Heart right ventricle (tissue), 16 donors: ENCODE measurements at regions not wholly inside any gene's neighbourhood (a gene's known extent, or its start where the extent isn't known, plus 50 kb on each side); places are given as distances from the start of the nearest gene placed in this dataset.

Experiments
- ATAC-seq, 8 donors: fragments of 200-7000 bp; cut with Tn5 transposase; one replicate each; pipeline ENCODE4 v1.9.1; 2020; ENCODE audit warnings: mild to moderate bottlenecking in 8 of 8, moderate library complexity in 8 of 8, moderate number of reproducible peaks in 1 of 8
- DNase-seq, 2 donors: peaks; one replicate each; pipeline ENCODE4 v3.0.0-alpha.2; 2020
- H3K27ac ChIP-seq, 10 donors: fragments of 200-600 bp; sonication (generic) in 2 of 10; one replicate each; pipeline versions ENCODE4 v1.5.0 to v1.8.0; 2020 to 2022; ENCODE audit warnings: mild to moderate bottlenecking in 3 of 10
- H3K27me3 ChIP-seq, 7 donors: fragments of 200-600 bp; one replicate each; pipeline ENCODE4 v1.8.0; 2021 to 2022; ENCODE audit warnings: mild to moderate bottlenecking in 2 of 7
- H3K36me3 ChIP-seq, 9 donors: fragments of 200-600 bp; sonication (generic) in 1 of 9; one replicate each; pipeline versions ENCODE4 v1.5.0 to v1.8.0; 2020 to 2022; ENCODE audit warnings: mild to moderate bottlenecking in 2 of 9
- H3K4me1 ChIP-seq, 9 donors: fragments of 200-600 bp; sonication (generic) in 1 of 9; one replicate each; pipeline versions ENCODE4 v1.5.0 to v1.8.0; 2020 to 2022; ENCODE audit warnings: mild to moderate bottlenecking in 4 of 9
- H3K4me3 ChIP-seq, 10 donors: fragments of 200-600 bp; sonication (generic) in 2 of 10; one replicate each; pipeline versions ENCODE4 v1.5.0 to v1.8.0; 2020 to 2022; ENCODE audit warnings: mild to moderate bottlenecking in 7 of 10, moderate library complexity in 2 of 10
- H3K9me3 ChIP-seq, 11 donors: fragments of 200-600 bp in 10 of 11; sonication (generic) in 2 of 11; one replicate each; pipeline versions ENCODE4 v1.5.0 to v1.8.0; 2013 to 2022; ENCODE audit warnings: mild to moderate bottlenecking in 2 of 11, control low read depth in 1 of 11, moderate library complexity in 1 of 11
- WGBS, 2 donors: extraction: QIAGEN DNeasy Blood & Tissue Kit; methylation state at CpG; one replicate each; pipeline ENCODE4 v1.1.7; 2013; ENCODE audit warnings: inconsistent platforms in 1 of 2; 5-methylcytosine and 5-hydroxymethylcytosine counted together
- intact Hi-C, 10 donors: fragments of 100-400 bp; cut with DNase I; formaldehyde crosslinking; loops; one replicate each; pipeline versions ENCODE4 v1.11.1 to v1.14.2; 2022
- TF ChIP-seq, protein P1 (sequence below), 9 donors: fragments of 200-600 bp; sonication (generic) in 2 of 9; IDR thresholded peaks; one replicate each; pipeline versions ENCODE4 v1.5.0 to v1.8.0; 2021 to 2022; ENCODE audit warnings: antibody characterized with exemption in 9 of 9, mild to moderate bottlenecking in 5 of 9, moderate library complexity in 1 of 9
- donor health status: Arrhythmogenic right ventricular cardiomyopathy.
- donor health status: ischemic (EF 13 %, LVEDD 7.1; RV severe dilation, severe dysfunction).
- donor health status: healthy with polysubstance abuse.
- donor health status: DM: no; HTN: yes; CAD: no.
- donor health status: DM: no; HTN: no; CAD: no.
- donor health status: ischemic (EF 25% LVEDD 6.9; RV normal size, moderate dysfunction).
- donor health status: ischemic (EF 25% LVEDD 5.7; RV mildly dilated, moderate dysfunction).
- donor health status: healthy.
- donor health status: DM: yes; HTN: yes; CAD: no.
- donor health status: Ischemic cardiomyopathy.
- donor health status: ischemic (EF 35%, LVEDD 5.7; RV mildly dilated, moderate dysfunction).
- donor health status: nonischemic (EF 11% LVEDD 7.7; RV severe dilation, severe dysfunction).
- donor health status: DM: yes; HTN: yes; CAD: no.
- donor health status: PGD.
- donor health status: ischemic (EF 29% LVEDD 5.4; RV normal size, mild dysfunction).
- donor health status: nonischemic (EF 23%, LVEDD 6.1; RV moderate dilation, normal function).

DNA sequence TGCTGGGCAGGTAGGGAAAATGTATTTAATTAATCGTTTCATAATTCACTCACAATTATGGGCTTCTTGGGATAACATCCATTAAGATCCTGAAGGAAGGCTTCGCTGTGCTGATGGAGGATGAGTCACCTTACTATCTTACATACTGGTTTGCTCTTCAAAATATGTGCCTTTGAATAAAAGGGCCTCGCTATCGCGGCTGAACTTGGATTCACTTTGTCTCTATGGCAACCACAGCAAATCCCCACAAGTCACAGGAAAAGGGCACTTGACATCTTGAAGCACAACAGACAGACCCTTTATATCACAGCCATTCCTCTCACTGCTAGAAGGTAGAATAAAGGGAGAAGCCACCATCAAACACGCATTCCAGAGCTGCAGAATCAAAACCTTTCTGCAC lies 141.3 kb upstream of the MYLIP start:
- Histone ChIP-seq H3K36me3 (no peaks in the 10 kb centered on the region), H3K27me3 (no peaks in the 10 kb centered on the region), H3K9me3 (no peaks in the 10 kb centered on the region), H3K4me1 (no peaks in the 10 kb centered on the region), H3K27ac (no peak overlapping the region), H3K4me3 (no peak overlapping the region)
- intact Hi-C loops = no loop called here
- TF ChIP-seq, protein P1, sequence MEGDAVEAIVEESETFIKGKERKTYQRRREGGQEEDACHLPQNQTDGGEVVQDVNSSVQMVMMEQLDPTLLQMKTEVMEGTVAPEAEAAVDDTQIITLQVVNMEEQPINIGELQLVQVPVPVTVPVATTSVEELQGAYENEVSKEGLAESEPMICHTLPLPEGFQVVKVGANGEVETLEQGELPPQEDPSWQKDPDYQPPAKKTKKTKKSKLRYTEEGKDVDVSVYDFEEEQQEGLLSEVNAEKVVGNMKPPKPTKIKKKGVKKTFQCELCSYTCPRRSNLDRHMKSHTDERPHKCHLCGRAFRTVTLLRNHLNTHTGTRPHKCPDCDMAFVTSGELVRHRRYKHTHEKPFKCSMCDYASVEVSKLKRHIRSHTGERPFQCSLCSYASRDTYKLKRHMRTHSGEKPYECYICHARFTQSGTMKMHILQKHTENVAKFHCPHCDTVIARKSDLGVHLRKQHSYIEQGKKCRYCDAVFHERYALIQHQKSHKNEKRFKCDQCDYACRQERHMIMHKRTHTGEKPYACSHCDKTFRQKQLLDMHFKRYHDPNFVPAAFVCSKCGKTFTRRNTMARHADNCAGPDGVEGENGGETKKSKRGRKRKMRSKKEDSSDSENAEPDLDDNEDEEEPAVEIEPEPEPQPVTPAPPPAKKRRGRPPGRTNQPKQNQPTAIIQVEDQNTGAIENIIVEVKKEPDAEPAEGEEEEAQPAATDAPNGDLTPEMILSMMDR (IDR thresholded peaks at IDR 0.05) = no peak
- ATAC-seq (no peak), DNase-seq (no peak)
- WGBS, 2 donors = 47 to 51% methylated on average over 6 of the region's 6 CpGs

DNA sequence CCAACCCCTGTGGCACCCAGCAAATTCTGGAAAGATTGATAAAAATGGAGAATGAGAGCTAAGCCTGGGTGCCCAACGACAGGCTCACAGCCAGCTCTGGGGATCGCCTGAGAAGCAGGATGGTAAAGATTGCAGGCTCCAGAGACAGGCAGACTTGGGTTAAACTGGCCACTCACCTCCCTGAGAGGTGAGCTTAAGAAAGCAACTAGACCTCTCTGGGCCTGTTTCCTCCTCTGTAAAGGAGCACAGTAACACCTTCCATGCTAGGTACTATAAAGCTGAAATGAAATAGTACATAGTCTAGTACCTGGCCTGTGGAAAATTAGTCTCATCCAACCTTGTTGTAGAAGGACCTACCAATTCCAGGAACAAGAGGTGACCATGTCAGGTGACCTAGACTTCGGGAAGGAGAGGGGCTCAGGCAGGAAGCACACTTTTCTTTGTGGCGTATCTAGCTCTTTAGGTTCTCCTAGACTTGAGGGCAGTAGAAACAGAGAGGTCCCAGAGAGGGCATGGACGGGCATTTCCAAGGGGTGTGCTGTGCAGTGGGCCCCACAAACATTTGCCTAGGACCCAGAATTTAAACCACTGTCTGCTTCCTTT lies 142.8 kb upstream of the MYLIP start:
- Histone ChIP-seq H3K4me1 (no peaks in the 10 kb centered on the region), H3K27me3 (no peaks in the 10 kb centered on the region), H3K9me3 (no peaks in the 10 kb centered on the region), H3K27ac (no peak overlapping the region), H3K36me3 (no peaks in the 10 kb centered on the region), H3K4me3 (no peak overlapping the region)
- intact Hi-C loops = no loop called here
- TF ChIP-seq, protein P1 (IDR thresholded peaks at IDR 0.05) = no peak
- WGBS, 2 donors = 90 to 92% methylated on average over 5 of the region's 5 CpGs
- ATAC-seq (no peak), DNase-seq (no peak)

GRCh38 chr6:15985379-15985959 lies 143.4 kb upstream of the MYLIP start:
- H3K27me3 ChIP-seq = no peaks in the 10 kb centered on the region
- no peak for DNase-seq
- H3K9me3 ChIP-seq = no peaks in the 10 kb centered on the region
- WGBS, 2 donors = 96% methylated on average over 3 of the region's 3 CpGs
- no peaks in the 10 kb centered on the region for H3K4me1 ChIP-seq
- intact Hi-C loops = no loop called here
- H3K27ac ChIP-seq = no peak overlapping the region
- no peak for ATAC-seq
- TF ChIP-seq, protein P1 (IDR thresholded peaks at IDR 0.05) = no peak
- H3K4me3 ChIP-seq = no peak overlapping the region
- no peaks in the 10 kb centered on the region for H3K36me3 ChIP-seq

DNA sequence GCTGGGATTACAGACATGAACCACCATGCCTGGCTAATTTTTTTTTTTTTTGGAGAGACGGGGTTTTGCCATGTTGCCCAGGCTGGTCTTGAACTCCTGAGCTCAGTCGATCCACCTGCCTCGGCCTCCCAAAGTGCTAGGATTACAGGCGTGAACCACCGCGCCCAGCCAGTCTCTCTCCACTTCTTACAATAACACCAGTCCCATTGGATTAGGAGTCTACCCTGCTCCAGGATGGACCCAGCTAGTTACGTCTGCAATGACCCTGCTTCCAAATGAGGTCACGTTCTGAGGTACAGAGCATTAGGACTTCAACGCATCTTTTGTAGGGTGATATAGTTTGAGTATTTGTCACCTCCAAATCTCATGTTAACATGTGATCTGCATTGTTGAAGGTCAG lies 146.9 kb upstream of the MYLIP start:
- Histone ChIP-seq H3K27me3 (no peaks in the 10 kb centered on the region), H3K4me3 (no peak overlapping the region), H3K27ac (no peak overlapping the region), H3K9me3 (no peaks in the 10 kb centered on the region), H3K36me3 (no peaks in the 10 kb centered on the region), H3K4me1 (no peaks in the 10 kb centered on the region)
- no peak for DNase-seq
- 97 to 98% methylated on average over 9 of the region's 9 CpGs for WGBS, 2 donors
- ATAC-seq = no peak
- TF ChIP-seq, protein P1 (IDR thresholded peaks at IDR 0.05) = no peak
- intact Hi-C loops = no loop called here
